ENCODE measurements at regions not wholly inside any gene's neighbourhood (a gene's known extent, or its start where the extent isn't known, plus 50 kb on each side); places are given as distances from the start of the nearest gene placed in this dataset.

DNA sequence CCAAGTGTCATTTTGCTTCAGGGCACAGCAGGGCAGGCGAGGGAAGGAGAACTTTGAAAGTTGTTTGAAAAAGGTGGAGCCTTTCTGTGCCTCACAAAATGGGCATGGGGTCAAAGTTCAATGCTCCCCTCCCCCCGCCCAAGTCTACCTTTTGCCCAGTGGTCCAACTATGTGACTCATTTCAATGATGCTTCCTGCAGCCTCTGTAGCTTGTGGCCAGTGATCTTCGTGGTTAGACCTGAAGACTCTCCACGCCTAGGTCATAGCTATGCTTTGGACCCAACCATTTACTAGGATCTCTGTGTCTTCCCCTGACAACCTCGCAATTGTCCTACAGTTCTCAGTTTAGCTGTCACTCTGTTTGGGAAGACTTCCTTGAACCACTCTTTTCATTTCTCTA, 280.3 kb upstream of the GJB5 start:
- peaks cover 65% of the 10 kb centered on the region for H3K27me3 Mint-ChIP-seq
- H3K27ac Mint-ChIP-seq = no peak overlapping the region
- TF ChIP-seq, protein P1, sequence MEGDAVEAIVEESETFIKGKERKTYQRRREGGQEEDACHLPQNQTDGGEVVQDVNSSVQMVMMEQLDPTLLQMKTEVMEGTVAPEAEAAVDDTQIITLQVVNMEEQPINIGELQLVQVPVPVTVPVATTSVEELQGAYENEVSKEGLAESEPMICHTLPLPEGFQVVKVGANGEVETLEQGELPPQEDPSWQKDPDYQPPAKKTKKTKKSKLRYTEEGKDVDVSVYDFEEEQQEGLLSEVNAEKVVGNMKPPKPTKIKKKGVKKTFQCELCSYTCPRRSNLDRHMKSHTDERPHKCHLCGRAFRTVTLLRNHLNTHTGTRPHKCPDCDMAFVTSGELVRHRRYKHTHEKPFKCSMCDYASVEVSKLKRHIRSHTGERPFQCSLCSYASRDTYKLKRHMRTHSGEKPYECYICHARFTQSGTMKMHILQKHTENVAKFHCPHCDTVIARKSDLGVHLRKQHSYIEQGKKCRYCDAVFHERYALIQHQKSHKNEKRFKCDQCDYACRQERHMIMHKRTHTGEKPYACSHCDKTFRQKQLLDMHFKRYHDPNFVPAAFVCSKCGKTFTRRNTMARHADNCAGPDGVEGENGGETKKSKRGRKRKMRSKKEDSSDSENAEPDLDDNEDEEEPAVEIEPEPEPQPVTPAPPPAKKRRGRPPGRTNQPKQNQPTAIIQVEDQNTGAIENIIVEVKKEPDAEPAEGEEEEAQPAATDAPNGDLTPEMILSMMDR (IDR thresholded peaks at IDR 0.05; ENCODE audit: unreplicated experiment) = no peak
- no peaks in the 10 kb centered on the region for H3K4me1 Mint-ChIP-seq (ENCODE audit: low read depth)
- DNase-seq (ENCODE audit: low spot score, unreplicated experiment) = no peak
- H3K36me3 Mint-ChIP-seq (ENCODE audit: insufficient read depth) = no peaks in the 10 kb centered on the region
- H3K4me3 Mint-ChIP-seq (ENCODE audit: low read depth) = no peak overlapping the region
- no peaks in the 10 kb centered on the region for H3K9me3 Mint-ChIP-seq (ENCODE audit: low read depth)

DNA sequence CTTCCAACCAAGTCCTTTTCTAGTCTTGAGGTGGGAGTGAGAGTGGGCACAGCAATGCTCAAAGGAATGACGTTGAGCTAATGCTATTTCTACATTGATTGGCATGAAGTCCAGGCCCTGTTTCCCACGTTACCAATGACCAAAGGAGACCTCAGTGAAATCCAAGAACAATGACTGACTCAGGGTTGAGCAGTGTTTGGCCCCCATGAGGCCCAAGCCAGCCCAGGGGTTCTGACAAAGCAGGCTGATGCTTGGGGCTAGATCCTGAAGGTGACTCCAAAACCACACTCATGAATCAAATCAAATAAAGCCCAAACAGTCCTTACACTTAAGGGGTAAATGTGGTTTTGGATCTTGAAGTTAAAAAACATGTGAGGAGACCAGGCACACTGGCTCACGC, 278.5 kb upstream of the GJB5 start:
- TF ChIP-seq, protein P1 (IDR thresholded peaks at IDR 0.05; ENCODE audit: unreplicated experiment) = no peak
- H3K27ac Mint-ChIP-seq = no peak overlapping the region
- H3K4me1 Mint-ChIP-seq (ENCODE audit: low read depth) = no peaks in the 10 kb centered on the region
- peaks cover 66% of the 10 kb centered on the region for H3K27me3 Mint-ChIP-seq
- no peaks in the 10 kb centered on the region for H3K36me3 Mint-ChIP-seq (ENCODE audit: insufficient read depth)
- H3K4me3 Mint-ChIP-seq (ENCODE audit: low read depth) = no peak overlapping the region
- no peak for DNase-seq (ENCODE audit: low spot score, unreplicated experiment)
- no peaks in the 10 kb centered on the region for H3K9me3 Mint-ChIP-seq (ENCODE audit: low read depth)

DNA sequence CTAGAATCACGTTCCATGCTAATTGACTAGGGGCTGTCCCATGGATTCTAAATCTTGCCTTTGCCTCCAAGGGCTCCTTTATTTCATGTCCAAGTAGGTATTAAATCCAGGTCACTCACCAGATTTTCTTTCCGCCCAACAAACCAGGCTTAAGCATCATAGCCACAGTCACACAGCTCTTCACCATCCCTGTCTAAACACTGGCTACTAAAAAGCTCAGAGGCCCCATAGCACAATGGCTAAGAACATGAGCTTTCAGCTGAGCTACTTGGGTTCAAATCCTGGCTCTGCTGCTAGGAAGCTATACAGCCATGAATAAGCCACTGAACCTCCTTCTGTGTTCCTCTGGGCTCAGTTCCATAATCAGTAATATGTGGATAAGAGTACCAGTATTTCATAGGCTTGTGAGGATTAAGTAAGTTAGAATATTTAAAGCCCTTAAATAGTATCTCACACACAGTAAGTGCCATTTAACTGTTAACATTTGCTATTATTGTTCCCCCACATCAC, 277.2 kb upstream of the GJB5 start:
- H3K27me3 Mint-ChIP-seq = peaks cover 64% of the 10 kb centered on the region

DNA sequence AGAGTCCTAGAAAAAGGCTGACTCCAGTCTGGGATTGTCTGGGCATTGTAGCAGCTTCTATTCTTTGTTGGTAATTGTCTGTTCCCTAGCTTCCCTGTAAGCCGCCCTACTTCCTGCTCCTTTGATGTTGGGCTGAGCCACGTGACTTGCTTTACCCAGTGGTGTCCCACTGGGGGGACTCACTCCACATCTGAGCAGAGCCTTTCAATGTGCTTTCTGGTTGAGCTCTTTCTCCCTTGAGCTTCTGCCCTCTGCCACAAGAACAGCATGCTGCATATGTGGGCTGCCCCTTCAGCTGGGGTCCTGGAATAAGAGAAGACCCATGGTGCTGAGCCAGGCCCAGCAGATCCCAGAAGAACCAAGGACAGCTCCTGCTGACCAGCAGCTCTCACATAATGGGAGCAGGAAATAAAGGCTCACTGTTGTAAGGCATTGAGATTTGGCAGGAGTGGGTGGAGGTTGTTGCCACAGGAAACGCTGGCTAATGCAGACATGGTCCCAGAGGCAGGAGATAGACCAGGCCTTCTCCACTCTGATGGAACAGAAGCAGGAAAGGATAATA, 276.3 kb upstream of the GJB5 start:
- H3K4me1 Mint-ChIP-seq (ENCODE audit: low read depth) = no peaks in the 10 kb centered on the region
- H3K27me3 Mint-ChIP-seq = peaks cover 65% of the 10 kb centered on the region
- no peaks in the 10 kb centered on the region for H3K9me3 Mint-ChIP-seq (ENCODE audit: low read depth)

More for the DNA sequence above, 277.2 kb upstream of the GJB5 start:
- Mint-ChIP-seq H3K27ac (no peak overlapping the region), H3K4me1 (ENCODE audit: low read depth) (no peaks in the 10 kb centered on the region), H3K36me3 (ENCODE audit: insufficient read depth) (no peaks in the 10 kb centered on the region), H3K4me3 (ENCODE audit: low read depth) (no peak overlapping the region), H3K9me3 (ENCODE audit: low read depth) (no peaks in the 10 kb centered on the region)
- no peak for DNase-seq (ENCODE audit: low spot score, unreplicated experiment)
- TF ChIP-seq, protein P1 (IDR thresholded peaks at IDR 0.05; ENCODE audit: unreplicated experiment) = no peak

DNA sequence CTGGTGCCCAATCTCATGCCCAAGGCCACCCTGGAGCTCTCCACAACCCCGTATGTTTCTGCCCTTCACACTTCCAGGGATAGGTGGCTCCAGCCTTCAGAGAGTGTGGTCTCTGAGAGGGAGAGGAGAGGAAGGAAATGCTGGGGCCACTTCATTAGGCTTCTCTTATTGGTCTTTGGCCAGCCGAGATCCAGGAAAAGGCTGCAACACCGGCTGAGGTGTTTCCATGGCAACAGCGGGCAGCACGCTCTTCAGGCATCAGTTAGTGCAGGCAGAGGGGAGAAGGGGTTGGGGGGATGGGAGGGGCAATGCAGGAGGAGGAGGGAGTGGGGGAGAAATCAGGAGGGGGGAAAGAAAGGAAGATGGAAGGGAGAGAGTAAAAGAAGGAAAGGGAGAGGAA, 275.1 kb upstream of the GJB5 start:
- no peak for DNase-seq (ENCODE audit: low spot score, unreplicated experiment)
- TF ChIP-seq, protein P1 (IDR thresholded peaks at IDR 0.05; ENCODE audit: unreplicated experiment) = no peak
- H3K27ac Mint-ChIP-seq = no peak overlapping the region
- no peak overlapping the region for H3K4me3 Mint-ChIP-seq (ENCODE audit: low read depth)
- H3K36me3 Mint-ChIP-seq (ENCODE audit: insufficient read depth) = no peaks in the 10 kb centered on the region
- no peaks in the 10 kb centered on the region for H3K9me3 Mint-ChIP-seq (ENCODE audit: low read depth)
- H3K4me1 Mint-ChIP-seq (ENCODE audit: low read depth) = no peaks in the 10 kb centered on the region
- H3K27me3 Mint-ChIP-seq = peaks cover 70% of the 10 kb centered on the region

More for the DNA sequence above, 276.3 kb upstream of the GJB5 start:
- TF ChIP-seq, protein P1 (IDR thresholded peaks at IDR 0.05; ENCODE audit: unreplicated experiment) = no peak
- no peak overlapping the region for H3K27ac Mint-ChIP-seq
- H3K36me3 Mint-ChIP-seq (ENCODE audit: insufficient read depth) = no peaks in the 10 kb centered on the region
- H3K4me3 Mint-ChIP-seq (ENCODE audit: low read depth) = no peak overlapping the region
- no peak for DNase-seq (ENCODE audit: low spot score, unreplicated experiment)
